Epidermal melanocyte (primary cell): ENCODE measurements at regions not wholly inside any gene's neighbourhood (a gene's known extent, or its start where the extent isn't known, plus 50 kb on each side); places are given as distances from the start of the nearest gene placed in this dataset.
"Not testable (repeated sequence)": the region's sequence is repeated elsewhere in the genome, so short reads cannot be mapped to it uniquely, and the experiment has no call there.

ENCODE experiments used
- DNase-seq: peaks from one replicate; pipeline ENCODE4 v3.0.0; 2011; ENCODE audit warnings: low spot score; ENCODE audit not compliant: insufficient read length

DNA sequence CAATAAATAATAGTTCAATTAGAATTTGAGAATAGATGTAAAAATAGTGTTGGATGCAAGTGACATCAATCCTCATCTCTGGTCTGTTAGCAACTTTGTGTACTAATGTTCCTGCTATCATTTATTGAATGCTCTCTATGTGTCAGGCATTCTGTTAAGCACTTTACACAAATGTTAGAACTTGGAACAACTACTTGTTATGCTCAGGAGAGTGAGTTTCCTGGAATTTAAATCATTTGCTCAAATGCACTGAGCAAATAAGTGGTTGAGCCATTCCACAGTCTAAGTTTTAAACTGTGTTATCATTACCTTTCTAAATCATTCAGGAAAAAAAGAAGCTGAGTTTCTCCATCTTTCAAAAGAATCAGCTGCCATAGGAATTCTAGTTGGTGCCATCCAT lies 1327.3 kb upstream of the GOT2 start:
- DNase-seq = no peak

DNA sequence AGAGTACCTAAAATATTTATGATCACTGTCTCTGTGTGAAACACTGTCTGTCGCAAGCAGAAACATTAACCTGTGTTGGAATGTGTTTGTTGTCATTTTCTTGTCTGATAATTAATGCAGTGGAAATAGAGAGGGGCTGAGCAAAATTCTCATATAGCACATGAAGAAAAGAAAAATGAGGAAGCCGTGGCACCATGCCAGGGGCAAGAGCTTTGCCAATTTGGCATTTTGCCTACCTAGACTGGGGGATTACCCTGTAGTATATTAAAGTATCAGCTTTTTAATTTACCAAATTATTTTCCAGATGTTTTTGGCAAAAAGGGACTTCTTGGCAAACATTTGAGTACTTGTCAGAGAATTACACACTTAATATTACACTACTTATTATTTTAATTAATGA lies 1326.6 kb upstream of the GOT2 start:
- DNase-seq = no peak

DNA sequence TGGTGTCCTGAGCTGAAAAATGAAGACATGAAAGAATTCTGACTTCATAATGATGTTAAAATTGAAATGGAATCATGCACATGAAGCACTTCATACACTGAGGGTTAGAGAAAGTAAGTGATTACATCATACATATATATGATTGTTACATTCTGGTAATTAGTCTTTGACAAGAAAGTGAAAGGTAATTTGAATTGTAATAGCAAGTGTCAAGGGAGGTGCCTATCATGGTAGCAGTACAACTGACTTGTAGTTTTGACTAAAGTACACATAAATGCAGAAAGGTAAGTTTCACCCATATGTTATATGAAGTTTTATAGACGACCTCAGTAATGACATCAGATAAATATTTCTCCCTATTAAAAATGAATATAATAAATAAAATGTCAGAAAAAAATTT lies 1325.0 kb upstream of the GOT2 start:
- no peak for DNase-seq

DNA sequence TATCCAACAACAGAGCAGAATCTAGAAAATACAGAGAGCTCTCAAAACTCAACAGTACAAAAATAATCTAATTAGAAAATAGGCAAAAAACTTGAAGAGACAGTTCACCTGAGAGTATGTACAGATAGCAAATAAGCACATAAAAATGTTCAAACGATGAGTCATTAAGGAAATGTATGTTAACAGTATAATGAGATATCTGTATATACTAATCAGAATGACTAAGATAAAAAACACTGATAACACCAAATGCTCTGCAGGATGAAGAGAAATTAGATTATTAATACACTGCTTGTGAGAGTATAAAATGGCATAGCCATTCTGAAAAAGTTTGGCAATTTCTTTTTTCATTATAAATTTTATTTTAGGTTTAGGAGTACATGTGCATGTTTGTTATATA lies 1307.6 kb upstream of the GOT2 start:
- DNase-seq = no peak

DNA sequence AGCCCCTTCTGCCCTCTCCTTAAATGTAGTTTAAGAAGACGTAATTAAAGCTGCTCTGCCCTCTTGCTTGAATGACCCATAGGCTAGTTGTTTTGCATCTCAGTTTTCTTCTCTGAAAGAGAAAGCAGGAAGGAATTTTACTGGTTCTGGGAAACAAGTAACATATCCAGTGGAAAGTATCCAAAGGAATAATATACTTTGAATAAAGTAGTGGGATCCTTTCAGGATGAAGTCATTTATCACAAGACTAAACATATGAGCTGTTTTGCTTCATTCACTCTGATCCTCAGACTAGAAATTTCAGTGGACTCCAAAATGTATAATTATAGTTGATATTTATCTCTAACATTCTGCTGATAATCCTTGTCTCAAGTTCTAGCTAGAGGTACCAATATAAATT lies 1297.6 kb upstream of the GOT2 start:
- no peak for DNase-seq

DNA sequence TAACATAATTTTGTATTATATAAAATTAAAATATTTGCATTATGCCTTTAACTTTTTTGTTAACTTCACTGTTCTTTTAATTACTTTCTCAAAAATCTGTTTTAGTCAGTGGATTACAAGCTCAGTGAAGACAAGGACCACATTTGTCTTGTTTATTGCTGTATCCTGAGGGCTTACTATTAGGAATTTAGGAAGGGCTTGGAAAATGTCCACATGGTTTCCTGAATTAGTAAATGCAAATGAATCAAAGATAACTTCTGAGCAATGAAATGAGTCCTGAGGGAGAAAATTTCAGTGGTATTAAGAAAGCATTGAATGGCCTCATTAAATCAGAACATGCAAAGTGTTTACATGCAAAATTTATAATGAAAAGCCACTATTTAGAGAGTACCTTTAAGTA lies 1293.2 kb upstream of the GOT2 start:
- DNase-seq = peak; percentile 43

DNA sequence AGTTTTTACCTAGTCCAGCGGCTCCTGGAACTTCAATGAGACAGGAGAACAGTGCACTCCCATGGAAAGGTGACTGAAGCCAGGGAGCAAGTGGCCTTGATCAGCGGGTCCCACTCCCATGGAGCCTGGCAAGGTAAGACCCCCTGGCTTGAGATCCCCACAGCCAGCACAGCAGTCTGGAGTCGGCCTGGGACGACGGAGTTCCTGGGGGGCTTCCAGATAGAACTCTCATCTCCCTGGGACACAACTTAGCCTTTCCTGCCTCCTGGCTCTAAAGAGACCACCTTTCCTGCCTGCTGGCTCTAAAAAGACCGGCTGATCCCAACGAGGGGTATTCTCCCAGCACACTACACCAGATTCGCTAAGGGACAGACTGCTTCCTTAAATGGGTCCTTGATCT lies 1279.0 kb upstream of the GOT2 start:
- DNase-seq = no peak

DNA sequence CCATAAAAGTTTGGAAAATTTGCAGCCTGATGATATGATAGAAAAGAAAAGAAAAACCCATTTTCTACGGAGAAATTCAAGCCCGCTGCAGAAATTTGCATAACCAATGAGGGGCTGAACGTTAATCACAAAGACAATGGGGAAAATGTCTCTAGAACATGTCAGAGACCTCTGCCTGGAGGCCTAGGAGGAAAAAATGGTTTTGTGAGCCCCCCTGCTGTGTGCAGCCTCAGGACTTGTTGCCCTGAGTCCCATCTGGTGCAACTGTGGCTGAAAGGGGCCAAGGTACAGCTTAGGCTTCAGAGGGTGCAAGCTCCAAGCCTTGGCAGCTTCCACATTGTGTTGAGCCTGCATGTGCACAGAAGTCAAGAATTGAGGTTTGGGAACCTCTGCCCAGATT lies 1267.4 kb upstream of the GOT2 start:
- no peak for DNase-seq

DNA sequence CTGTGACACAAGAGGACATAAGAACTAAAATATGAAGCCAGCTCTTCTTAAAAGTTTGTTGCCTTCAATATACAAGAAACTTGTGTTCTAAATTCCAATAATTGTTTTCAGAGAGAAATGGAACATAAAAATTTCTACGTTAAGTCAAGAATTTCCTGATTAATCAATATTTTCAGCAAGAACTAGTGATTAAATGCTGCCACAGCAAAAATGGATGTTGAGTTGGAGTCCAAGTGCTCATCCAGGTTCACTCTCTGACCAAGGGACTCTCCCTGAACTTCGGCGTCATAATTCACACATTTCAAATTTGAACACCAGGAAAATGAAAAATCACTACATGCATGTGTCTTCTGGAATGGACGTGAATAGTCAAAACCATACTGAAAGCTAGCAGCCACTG lies 1263.6 kb upstream of the GOT2 start:
- no peak for DNase-seq

DNA sequence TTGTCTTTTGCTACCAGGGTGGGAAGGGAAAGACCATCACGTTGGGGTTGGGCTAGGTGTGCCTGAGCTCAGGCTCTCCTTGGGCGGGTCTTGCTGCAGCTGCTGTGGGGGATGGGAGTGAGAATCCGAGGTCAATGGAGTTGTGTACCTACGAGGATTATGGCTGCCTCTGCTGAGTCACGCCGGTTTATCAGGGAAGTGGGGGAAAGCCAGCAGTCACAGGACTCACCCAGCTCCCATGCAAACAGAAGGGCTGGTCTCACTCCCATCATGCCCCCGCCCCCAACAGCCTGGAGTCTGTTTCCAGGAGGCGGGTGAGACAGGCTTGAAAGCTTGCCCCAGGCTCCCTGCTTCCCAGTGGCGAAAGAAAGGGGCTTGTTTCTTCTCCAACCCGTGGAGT lies 1259.0 kb upstream of the GOT2 start:
- DNase-seq = no peak

DNA sequence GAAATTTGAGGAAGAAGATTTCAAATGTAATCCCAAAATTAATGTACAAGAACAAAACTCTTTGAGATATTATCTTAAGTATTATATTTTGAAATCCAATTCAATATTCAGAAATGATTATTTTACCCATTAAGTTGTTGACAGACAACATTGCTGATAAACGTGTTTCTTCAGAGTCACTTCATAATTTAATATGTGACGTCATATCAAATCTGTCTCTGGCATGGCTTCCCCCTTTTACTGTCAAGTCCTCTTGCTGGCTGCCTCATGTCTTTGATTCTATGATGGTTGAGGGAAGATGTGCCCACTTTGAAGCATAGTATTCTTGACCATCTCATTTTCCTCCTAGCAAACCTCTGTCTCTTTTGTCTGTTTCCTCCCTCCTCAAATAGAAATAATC lies 1257.1 kb upstream of the GOT2 start:
- no peak for DNase-seq

DNA sequence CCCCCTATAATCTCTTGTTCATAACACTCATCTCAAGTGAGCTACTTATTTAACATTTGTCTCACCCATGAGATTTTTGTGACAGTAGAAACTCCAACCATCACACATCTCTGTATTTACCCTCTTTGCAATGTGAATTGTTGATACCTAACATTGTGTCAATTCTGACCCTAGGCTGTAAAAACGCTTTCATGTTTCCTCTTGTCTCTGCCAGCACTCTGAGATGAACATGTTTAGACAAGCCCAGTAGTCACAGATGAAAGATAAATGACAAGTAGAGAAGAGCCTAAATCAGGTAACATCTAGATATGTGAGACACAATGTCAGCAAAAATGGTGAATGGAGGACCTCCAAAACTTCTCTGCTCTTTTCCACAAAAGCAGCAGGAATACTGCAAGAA lies 1254.5 kb upstream of the GOT2 start:
- DNase-seq = no peak

DNA sequence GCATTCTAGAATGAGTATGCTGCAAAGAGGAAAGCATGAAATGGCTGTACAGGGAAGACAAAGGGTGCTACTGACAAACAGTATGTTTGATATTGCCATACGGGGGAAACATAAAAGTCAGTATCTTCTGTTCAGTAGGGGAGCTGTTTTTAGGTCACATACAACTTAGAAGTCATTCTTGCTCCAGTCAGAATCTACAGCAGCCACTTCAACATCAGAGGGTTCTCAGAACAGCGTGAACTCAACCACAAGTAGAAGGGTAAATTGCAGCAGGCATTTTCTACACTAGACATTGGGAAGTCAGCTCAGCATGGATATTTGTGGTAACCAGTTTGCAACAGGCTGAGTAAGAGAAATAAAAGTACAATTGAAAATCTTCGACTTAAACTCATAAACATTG lies 1241.8 kb upstream of the GOT2 start:
- no peak for DNase-seq

DNA sequence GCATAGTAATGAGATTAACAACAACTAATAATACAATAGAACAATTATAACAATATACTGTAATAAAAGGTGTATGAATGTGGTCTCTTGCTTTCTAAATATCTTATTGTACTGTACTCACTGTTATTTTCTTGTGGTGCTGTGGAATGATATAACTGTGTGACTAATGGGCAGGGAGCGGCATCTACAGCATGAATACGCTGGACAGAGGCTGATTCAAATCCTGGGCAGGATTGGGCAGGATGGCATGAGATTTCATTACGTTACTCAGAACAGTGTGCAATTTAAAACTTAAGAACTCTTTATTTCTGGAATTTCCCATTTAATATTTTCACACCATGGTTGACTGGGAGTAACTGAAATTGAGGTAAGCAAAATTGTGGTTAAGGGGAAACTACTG lies 1239.8 kb upstream of the GOT2 start:
- DNase-seq = no peak

DNA sequence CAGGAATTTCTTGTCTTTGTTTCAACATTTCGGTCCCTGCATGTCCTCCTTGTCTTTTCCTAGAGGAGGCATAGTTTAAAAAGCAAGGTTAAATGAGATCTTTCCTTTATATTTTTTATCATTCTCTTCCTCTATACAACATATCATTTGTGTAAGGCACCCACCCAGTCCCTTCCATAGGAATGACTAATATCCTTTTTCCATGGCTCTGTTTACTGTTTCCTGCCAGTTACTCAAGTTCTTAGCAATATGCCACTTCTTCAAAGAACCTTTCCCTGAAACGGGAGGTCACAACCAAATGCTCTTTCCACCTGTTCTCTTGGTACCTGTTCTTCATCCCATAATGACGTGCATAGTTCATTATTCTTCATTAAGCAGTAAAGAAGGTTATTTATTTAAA lies 1237.1 kb upstream of the GOT2 start:
- DNase-seq = no peak

DNA sequence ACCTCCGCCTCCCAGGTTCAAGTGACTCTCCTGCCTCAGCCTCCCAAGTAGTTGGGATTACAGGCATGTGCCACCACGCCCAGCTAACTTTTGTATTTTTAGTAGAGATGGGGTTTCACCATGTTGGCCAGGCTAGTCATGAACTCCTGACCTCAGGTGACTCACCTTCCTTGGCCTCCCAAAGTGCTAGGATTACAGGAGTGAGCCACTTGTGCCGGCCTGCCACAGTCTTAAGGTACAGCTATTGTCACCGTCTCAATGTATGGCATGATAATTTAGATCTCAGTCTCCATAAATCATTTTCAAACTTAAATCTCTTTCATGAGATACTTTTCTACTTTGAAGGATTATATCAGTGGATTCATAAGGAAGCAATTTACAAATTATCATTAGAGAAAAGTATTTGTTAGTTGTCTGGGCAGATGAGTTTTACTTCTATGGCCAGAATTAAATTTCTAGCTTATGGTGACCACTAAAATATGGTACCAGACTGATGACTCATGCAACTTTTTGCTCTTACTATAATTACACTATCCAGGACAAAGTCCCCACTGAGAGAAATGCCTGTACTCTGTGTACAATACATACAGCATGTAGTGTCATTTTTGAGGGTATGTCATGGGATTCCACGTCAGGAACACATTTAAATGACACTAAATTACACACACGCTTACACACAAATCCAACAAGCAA lies 1230.3 kb upstream of the GOT2 start:
- no peak for DNase-seq

DNA sequence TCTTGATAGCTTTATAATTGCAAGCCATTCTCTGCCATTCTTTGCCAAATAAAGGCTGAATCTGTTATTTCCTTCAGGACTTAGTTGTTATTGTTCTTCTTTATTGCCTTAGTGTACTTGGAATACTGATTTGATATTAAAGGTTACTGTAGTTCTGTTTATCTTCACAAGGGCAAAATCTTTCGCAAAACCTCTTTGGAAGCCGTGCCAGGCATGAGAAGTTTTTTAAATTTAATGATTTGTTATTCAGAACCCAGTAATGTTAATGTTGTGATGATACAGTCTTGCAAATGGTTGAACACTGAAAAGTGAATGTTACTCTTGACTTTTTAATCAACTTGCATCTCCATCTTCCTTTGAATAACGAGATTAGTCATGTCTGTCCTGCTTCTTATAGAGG lies 1225.2 kb upstream of the GOT2 start:
- DNase-seq = no peak

DNA sequence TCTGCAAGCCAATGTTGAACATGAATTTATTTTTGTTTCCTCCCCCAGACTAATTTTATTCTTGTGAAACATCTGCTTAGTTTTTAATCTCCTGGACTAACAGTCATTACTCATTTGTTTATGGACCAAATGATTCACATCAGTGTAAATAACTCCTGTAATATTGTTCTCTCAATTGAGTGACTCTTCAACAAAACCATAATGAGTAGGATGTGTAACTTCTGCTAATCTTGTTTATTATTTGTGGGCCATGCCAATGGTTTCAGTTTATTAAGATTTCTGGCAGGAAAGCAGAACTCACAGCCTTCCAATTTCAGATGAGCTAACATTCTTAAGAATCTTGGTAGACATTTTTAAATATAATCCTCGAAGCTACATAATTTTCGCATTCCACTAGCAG lies 1216.3 kb upstream of the GOT2 start:
- DNase-seq = no peak

DNA sequence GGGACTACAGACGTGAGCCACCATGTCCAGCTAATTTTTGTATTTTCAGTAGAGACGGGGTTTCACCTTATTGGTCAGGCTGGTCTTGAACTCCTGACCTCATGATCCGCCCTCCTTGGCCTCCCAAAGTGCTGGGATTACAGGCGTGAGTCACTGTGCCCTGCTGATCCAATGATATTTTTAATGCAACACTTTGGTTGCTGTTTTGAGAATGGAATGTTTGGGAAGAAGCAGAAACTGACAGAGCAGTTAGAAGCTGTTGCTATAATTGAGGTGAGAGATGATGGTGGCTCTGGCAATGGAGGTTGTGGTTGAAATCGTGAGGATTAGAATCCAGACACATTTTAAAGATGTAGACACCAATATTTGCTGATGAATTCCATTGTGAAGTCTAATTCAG lies 1209.9 kb upstream of the GOT2 start:
- DNase-seq = not testable (repeated sequence)

DNA sequence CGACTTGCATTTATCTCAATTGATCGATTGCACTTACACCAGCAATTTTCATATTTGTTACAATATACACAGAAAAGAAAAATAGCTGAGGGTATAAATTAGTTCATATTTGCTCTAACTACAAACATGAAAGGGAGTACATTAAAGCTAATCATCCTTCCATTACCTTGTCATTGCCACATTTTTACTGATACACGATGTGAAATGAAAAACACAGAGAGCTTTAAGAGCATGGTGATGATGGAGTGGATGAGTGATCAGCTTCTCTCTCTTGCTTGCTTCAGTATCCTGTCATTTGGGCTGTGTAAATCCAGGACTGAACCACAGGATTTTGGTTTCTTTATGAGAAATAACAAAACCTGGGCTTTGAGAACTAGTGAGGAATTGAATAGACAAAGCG lies 1207.5 kb upstream of the GOT2 start:
- DNase-seq = no peak

DNA sequence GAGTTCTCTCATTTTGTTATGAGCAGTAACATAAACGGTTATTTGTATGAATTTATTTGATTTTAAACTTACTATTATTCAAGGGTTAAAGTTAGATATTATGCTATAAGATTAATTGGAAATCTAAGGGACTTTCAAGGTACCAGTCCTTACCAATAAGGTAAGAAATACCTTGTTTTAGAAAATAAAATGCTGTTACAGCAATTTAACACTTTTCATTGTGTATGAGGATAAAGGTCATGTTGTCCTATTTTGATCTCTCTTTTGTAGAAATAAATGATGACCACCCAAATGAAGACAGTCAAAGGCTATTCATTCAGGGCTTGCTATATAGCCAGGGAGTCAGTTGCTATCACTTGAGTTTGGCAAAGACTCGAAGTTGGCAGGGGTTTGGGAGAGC lies 1185.9 kb upstream of the GOT2 start:
- no peak for DNase-seq

DNA sequence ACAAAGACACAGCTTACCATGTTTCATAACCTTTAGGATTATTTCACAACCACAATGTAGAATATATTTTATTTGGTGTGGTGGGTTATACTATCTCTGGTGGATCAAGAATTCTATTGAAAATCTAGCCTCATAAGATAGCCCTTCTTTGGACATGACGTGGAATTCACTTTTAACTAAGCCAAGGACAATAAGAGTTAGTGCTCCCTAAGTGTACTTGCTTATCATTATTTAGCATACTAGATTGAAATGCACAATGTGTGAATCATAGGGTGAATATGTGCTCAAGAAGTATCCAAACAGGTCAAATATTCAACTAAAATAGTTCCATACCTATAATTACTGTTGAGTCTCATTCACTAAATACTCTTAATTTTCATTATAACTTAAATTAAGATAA lies 1179.5 kb upstream of the GOT2 start:
- DNase-seq = no peak

DNA sequence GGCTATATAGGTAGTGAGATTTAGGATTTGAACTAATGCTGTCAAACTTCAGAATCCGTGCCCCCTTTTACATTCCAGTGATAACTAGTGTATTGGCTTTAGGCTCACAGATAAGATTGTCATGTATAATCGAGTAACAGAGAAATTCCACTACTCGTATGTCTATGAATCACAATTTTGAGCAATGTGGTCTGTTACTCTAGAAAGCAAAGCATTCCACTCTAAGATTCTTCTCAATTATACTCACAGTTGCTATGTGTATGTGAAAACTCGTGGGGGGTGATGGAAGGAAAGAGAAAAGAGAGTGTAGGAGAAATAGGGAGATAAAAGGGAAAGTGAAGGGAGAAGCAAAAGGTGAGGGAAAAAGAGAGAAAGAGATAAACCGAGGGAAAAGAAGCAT lies 1175.1 kb upstream of the GOT2 start:
- DNase-seq = no peak

DNA sequence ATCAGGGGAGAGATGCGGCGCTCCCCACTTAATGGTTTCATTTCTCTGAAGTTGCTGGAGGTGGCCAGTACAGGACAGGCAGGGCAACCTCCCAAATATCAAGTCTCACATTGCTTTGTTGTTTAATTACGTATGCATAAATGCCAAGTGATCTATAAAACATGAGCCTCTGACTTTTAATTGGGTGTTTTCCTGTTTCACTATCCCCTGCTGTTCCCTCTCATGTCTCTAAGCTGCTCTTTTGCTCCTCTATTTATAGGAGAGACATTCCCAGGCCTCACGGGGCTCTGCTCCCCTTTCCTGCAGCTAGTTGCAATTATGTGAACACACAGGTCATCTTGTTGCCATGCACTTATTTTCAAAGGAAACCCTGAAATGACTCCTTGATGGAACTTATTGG lies 1173.5 kb upstream of the GOT2 start:
- DNase-seq = no peak
